Activated CD4-positive, alpha-beta T cell treated with anti-CD3 and anti-CD28 coated beads, Interleukin-2, amount 50 U/mL, for 4 hours (primary cell): ENCODE measurements at regions not wholly inside any gene's neighbourhood (a gene's known extent, or its start where the extent isn't known, plus 50 kb on each side); places are given as distances from the start of the nearest gene placed in this dataset.

Source experiments
- DNase-seq, 2 experiments: peaks; one replicate each; pipeline ENCODE4 v3.0.0-alpha.2; 2020

GRCh38 chr1:229040630-229041358 lies 230.1 kb upstream of the RAB4A start:
- no peak for DNase-seq

DNA sequence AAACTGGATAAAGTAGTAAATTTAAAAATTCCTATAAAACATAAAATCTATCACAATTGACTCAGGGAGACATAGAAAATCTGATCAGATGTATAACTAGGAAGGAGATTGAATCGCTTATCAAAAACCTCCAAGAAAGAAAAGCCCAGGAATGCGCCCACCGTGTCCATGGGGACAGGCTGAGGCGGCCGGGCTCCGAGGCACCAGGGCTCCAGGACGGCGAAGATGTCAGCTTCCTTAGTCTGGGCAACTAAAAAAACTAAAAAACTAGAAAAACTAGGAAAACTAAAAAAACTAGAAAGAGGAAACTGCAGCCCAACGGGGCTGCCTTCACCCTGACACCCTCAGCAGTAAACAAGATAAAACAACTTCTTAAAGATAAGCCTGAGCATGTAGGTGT lies 229.0 kb upstream of the RAB4A start:
- no peak for DNase-seq

GRCh38 chr1:229042482-229042881 lies 228.4 kb upstream of the RAB4A start:
- DNase-seq, result no peak

GRCh38 chr1:229043115-229043514 lies 227.8 kb upstream of the RAB4A start:
- no peak for DNase-seq

- no peak for DNase-seq
These were observed 224.6 kb upstream of the RAB4A start for GRCh38 chr1:229046251-229046853.

GRCh38 chr1:229047161-229047839 lies 223.6 kb upstream of the RAB4A start:
- DNase-seq, result no peak

- no peak for DNase-seq
These were observed 222.9 kb upstream of the RAB4A start for GRCh38 chr1:229047840-229048620.

DNA sequence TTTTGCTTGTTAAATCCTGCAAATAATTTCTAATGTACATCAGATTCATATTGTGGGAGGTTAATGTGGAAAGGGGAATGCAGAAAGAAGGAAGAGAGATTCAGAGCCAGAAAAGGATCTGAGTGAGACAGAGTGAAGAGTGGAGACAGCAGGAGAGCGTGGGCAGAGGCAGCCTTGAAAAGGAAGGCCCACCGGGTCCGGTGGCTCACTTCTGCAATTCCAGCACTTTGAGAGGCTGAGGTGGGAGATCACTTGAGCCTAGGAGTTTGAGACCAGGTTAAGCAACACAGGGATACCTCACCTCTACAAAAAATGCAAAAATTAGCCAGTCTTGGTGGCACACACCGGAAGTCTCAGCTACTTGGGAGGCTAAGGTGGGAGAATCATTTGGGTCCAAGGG lies 222.0 kb upstream of the RAB4A start:
- no peak for DNase-seq

DNA sequence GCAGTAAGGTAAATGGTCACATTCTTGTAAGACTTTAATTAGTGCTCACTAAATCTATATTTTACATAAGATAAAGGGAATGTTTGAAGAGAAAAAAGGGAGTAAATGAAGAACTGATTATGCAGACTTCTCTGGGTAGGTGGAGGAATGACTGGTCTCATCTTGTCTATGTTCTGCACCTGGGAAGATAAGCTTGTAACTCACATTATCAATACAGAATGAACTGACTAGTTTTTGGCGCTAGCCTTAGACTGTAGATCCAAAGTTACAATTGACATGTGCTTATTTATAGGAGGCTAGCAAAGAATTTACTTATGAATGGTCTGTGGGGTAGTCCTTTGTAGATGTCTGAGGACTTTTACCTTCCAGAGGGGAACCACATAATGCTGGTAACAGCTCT lies 214.9 kb upstream of the RAB4A start:
- no peak for DNase-seq

DNA sequence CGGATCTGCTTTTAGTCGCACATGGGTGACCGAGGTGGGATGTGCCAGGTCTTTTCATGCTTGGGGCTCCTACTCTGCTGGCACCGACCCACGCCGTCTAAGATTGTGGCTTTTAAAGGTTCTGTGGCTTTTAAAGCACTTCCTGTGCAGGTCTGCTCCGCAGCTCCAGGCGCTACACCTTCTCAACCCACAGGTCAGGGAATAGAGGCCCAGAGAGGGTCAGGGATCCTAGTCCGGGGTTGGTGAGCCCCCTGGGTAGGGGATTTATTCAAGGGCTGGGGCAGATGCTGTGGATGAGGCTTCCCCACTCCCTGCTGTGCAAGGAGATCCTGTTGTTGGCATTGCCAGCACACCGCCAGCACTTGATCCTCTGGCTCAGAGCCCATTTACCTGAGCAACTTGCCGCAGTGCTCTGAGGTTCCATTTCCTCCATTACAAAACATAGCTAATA lies 212.8 kb upstream of the RAB4A start:
- peak; percentile 17 to 30 for DNase-seq

- no peak for DNase-seq
These were observed 212.2 kb upstream of the RAB4A start for GRCh38 chr1:229058729-229059128.

GRCh38 chr1:229059671-229060539 lies 211.0 kb upstream of the RAB4A start:
- DNase-seq, result no peak

DNA sequence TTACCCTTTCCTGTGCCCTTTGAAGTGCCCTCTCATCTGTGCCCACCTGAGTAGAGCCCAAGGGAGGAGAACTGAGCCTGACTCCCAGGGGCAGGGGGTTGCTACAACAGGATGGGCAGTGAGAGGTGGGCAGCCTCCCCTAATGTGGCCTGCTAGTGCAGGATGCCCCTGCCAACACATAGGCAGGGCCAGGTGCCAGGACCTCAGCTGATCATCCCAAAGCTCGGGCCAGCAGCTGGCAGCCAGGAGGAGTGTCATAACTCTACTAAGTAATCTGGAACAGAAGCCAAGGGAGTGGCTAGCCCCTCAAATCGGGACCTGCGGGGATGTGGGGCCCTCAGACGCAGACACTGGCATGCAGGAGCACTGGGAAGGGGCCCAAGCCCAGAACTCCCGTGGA lies 208.8 kb upstream of the RAB4A start:
- no peak for DNase-seq

DNA sequence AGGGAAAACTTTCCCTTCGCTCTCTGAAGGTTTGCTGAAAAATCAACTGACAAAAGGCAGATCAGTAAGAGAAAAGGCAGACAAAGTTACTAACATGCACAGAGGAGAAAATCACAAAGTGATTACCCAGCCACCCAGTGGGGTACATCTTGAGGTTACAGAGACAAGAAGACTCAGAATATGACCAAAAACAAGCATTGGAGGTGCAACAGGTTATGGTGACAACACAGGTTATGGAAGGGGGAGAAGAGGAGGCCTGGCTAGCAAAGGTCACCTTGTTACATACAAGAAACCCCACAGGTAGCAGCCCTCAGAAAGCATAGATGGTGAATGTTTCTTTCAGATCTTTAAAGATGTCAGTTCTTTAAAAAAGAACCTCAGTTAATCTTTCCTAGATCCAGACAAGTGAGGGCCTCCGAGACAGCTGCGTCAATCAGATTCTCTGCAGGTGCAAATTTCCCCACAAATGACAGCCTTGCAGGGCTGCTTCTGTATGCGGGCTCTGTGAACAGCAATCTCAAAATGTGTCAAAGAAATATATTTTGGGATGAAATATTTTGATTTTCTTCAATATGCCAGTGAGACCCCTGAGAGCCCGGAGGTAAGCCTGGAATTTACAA lies 207.6 kb upstream of the RAB4A start:
- DNase-seq, result no peak

DNA sequence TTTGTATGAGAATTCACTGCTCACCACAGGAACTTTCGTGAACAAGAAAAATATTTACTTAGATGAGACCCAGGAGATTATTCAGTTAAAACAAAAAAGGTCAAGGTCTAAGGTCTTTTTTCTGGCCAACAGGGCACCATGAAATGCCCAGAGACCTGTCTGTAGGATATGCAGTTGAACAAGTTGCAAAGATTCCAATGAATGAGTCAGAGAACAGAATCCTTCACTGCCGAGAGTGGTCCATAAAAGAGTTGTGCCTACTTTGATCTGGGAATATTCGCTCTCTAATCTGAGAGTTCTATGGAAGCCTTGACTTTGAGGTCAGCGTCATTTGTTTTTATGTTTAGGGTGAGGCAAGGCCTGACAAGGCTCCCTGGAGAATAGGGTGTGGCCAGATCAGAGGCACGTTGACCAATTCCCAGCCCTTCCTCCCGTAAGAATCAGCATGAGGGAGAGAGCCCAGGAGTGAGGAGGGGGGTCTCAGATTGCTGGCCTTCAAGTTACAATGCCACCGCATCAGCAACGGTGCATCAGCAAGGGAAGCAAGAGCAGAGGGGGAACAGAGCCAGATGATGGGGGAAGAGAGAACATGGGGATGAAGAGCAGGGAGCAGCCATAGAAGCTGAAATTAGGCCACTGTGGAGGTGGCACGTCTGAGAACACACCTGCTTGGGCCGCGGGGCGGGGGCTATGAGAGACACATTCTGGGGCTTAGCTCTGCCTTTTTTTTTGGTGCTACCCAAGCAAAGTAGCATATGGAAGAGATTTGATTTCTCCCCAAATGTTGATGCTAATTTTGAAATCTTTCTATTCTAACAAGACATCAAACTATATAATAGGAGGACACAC lies 206.4 kb upstream of the RAB4A start:
- DNase-seq, result no peak

GRCh38 chr1:229065613-229066012 lies 205.3 kb upstream of the RAB4A start:
- no peak for DNase-seq

- no peak for DNase-seq
These were observed 204.3 kb upstream of the RAB4A start for GRCh38 chr1:229066591-229066990.

DNA sequence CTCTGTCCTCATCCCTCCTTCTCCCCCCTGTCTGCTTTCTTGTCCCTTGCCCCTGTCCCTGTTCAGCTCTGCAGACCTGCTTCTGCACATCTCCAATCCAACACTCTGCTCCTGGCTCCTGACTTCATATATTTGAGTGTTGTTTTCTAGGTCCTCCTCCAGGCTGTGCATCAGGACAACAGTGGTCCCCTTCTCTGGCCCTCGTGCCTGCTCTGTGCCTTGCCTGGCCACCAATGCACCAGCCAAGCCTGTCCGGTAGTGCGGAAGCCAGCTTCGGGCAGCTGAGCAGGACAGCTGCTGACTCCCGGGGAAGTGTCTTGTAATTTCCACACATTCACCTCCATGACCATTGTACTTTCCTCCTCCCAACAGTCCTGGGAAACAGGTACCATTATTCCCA lies 203.4 kb upstream of the RAB4A start:
- DNase-seq, result no peak

- no peak for DNase-seq
These were observed 202.5 kb upstream of the RAB4A start for GRCh38 chr1:229068270-229068987.

DNA sequence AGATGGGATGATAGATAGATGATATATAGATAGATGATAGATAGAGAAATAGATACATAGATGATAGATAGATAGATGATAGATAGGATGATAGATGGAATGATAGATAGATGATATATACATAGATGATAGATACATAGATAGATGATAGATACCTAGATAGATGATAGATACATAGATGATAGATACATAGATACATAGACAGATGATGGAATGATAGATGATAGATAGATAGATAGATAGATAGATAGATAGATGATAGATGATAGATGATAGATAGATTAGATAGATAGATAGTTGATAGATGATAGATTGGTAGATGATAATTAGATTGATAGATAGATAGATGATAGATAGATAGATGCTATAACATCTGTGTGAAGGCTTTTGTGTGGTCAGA lies 201.7 kb upstream of the RAB4A start:
- no peak for DNase-seq
